Coronary artery (tissue), 2 donors: ENCODE measurements at regions not wholly inside any gene's neighbourhood (a gene's known extent, or its start where the extent isn't known, plus 50 kb on each side); places are given as distances from the start of the nearest gene placed in this dataset.

Experiments used
- DNase-seq: peaks from one replicate; pipeline ENCODE4 v3.0.0-alpha.2; 2017; ENCODE audit warnings: low spot score
- H3K27ac ChIP-seq, 2 donors: fragments of 200-600 bp; sonication (generic); one replicate each; pipeline ENCODE4 v1.5.1; 2016 to 2019
- H3K4me3 ChIP-seq: fragments of 200-600 bp; sonication (generic); 2 replicates; pipeline ENCODE4 v1.5.1; 2016; ENCODE audit warnings: mild to moderate bottlenecking, moderate library complexity
- CTCF ChIP-seq: fragments of 200-600 bp; sonication (generic); IDR thresholded peaks from one replicate; pipeline ENCODE4 v1.5.1; 2019; ENCODE audit warnings: antibody characterized with exemption

DNA sequence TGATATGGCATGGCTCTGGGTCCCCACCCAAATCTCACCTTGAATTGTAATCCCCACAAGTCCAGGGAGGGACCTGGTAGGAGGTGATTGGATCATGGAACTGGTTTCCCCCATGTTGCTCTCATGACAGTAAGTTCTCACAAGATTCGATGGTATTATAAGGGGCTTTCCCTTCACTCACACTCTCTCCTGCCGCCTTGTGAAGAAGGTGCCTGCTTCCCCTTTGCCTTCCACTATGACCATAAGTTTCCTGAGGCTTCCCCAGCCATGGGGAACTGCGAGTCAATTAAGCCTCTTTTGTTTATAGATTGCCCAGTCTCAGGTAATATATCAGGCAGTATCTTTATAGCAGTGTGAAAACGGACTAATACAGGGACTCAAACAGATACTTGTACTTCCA, 50.4 kb upstream of the ZNF532 start:
- Histone ChIP-seq H3K27ac (peak overlapping the region in 1 of 2 donors; percentile 45), H3K4me3 (no peak overlapping the region)
- TF ChIP-seq CTCF: no peak
- no peak for DNase-seq
